Activated T-helper 17 cell treated with anti-CD3 and anti-CD28 coated beads, Interleukin-2, amount 50 U/mL, for 72 hours (primary cell): ENCODE measurements at regions not wholly inside any gene's neighbourhood (a gene's known extent, or its start where the extent isn't known, plus 50 kb on each side); places are given as distances from the start of the nearest gene placed in this dataset.

ENCODE experiments used
- ATAC-seq: fragments of 150-1000 bp; cut with Tn5 transposase; replicated peaks from 2 replicates; pipeline ENCODE4 v1.10.0; 2021; ENCODE audit warnings: mild to moderate bottlenecking, moderate library complexity
- H3K27ac Mint-ChIP-seq: one replicate; pipeline ENCODE4 v1.8.0; 2022; ENCODE audit warnings: mixed read lengths
- H3K27me3 Mint-ChIP-seq: one replicate; pipeline ENCODE4 v1.8.0; 2022; ENCODE audit warnings: mixed read lengths
- H3K36me3 Mint-ChIP-seq: one replicate; pipeline ENCODE4 v1.8.0; 2022; ENCODE audit warnings: low read depth, mild to moderate bottlenecking, mixed read lengths
- H3K4me1 Mint-ChIP-seq: one replicate; pipeline ENCODE4 v1.8.0; 2022; ENCODE audit warnings: mixed read lengths
- H3K4me3 Mint-ChIP-seq: one replicate; pipeline ENCODE4 v1.8.0; 2022; ENCODE audit warnings: mild to moderate bottlenecking, mixed read lengths
- H3K9me3 Mint-ChIP-seq: one replicate; pipeline ENCODE4 v1.8.0; 2022; ENCODE audit warnings: mixed read lengths

- Mint-ChIP-seq H3K27ac (no peak overlapping the region), H3K4me1 (no peaks in the 10 kb centered on the region), H3K27me3 (no peaks in the 10 kb centered on the region), H3K36me3 (no peaks in the 10 kb centered on the region), H3K9me3 (peaks cover 13% of the 10 kb centered on the region), H3K4me3 (no peak overlapping the region)
- no peak for ATAC-seq
These were observed 873.9 kb downstream of the MCTP2 start for GRCh38 chr15:95105229-95105628.

GRCh38 chr15:95106801-95107200 is 875.4 kb downstream of the MCTP2 start:
- no peaks in the 10 kb centered on the region for H3K36me3 Mint-ChIP-seq
- H3K4me3 Mint-ChIP-seq: no peak overlapping the region
- no peak for ATAC-seq
- peaks cover 4% of the 10 kb centered on the region for H3K9me3 Mint-ChIP-seq
- H3K27ac Mint-ChIP-seq: no peak overlapping the region
- H3K4me1 Mint-ChIP-seq: no peaks in the 10 kb centered on the region
- no peaks in the 10 kb centered on the region for H3K27me3 Mint-ChIP-seq

- no peaks in the 10 kb centered on the region for H3K27me3 Mint-ChIP-seq
- no peak for ATAC-seq
These were observed 877.3 kb downstream of the MCTP2 start for GRCh38 chr15:95108673-95109072.

GRCh38 chr15:95111969-95112368 is 880.6 kb downstream of the MCTP2 start:
- Mint-ChIP-seq H3K4me1 (no peaks in the 10 kb centered on the region), H3K27ac (no peak overlapping the region), H3K4me3 (no peak overlapping the region), H3K27me3 (no peaks in the 10 kb centered on the region), H3K36me3 (no peaks in the 10 kb centered on the region), H3K9me3 (no peaks in the 10 kb centered on the region)
- ATAC-seq: no peak

More at GRCh38 chr15:95108673-95109072, 877.3 kb downstream of the MCTP2 start:
- H3K9me3 Mint-ChIP-seq: peaks cover 4% of the 10 kb centered on the region
- no peak overlapping the region for H3K27ac Mint-ChIP-seq
- no peak overlapping the region for H3K4me3 Mint-ChIP-seq
- H3K4me1 Mint-ChIP-seq: no peaks in the 10 kb centered on the region
- H3K36me3 Mint-ChIP-seq: no peaks in the 10 kb centered on the region

- no peak for ATAC-seq
These were observed 881.7 kb downstream of the MCTP2 start for GRCh38 chr15:95113041-95113440.

GRCh38 chr15:95119041-95119610 is 887.8 kb downstream of the MCTP2 start:
- no peak overlapping the region for H3K27ac Mint-ChIP-seq
- no peak overlapping the region for H3K4me3 Mint-ChIP-seq
- H3K4me1 Mint-ChIP-seq: no peaks in the 10 kb centered on the region
- H3K9me3 Mint-ChIP-seq: no peaks in the 10 kb centered on the region
- no peaks in the 10 kb centered on the region for H3K27me3 Mint-ChIP-seq
- no peak for ATAC-seq
- H3K36me3 Mint-ChIP-seq: no peaks in the 10 kb centered on the region

More at GRCh38 chr15:95113041-95113440, 881.7 kb downstream of the MCTP2 start:
- no peaks in the 10 kb centered on the region for H3K27me3 Mint-ChIP-seq
- H3K4me3 Mint-ChIP-seq: no peak overlapping the region
- H3K9me3 Mint-ChIP-seq: no peaks in the 10 kb centered on the region
- no peak overlapping the region for H3K27ac Mint-ChIP-seq
- H3K4me1 Mint-ChIP-seq: no peaks in the 10 kb centered on the region
- no peaks in the 10 kb centered on the region for H3K36me3 Mint-ChIP-seq

- H3K27me3 Mint-ChIP-seq: no peaks in the 10 kb centered on the region
- no peaks in the 10 kb centered on the region for H3K36me3 Mint-ChIP-seq
- no peak for ATAC-seq
- H3K4me1 Mint-ChIP-seq: no peaks in the 10 kb centered on the region
- H3K4me3 Mint-ChIP-seq: no peak overlapping the region
- no peaks in the 10 kb centered on the region for H3K9me3 Mint-ChIP-seq
- H3K27ac Mint-ChIP-seq: no peak overlapping the region
These were observed 889.2 kb downstream of the MCTP2 start for GRCh38 chr15:95120595-95120994.

- ATAC-seq: no peak
- no peaks in the 10 kb centered on the region for H3K36me3 Mint-ChIP-seq
- no peak overlapping the region for H3K27ac Mint-ChIP-seq
- no peaks in the 10 kb centered on the region for H3K9me3 Mint-ChIP-seq
- H3K4me1 Mint-ChIP-seq: no peaks in the 10 kb centered on the region
- no peak overlapping the region for H3K4me3 Mint-ChIP-seq
- no peaks in the 10 kb centered on the region for H3K27me3 Mint-ChIP-seq
These were observed 889.8 kb downstream of the MCTP2 start for GRCh38 chr15:95121191-95121590.

GRCh38 chr15:95125803-95126202 is 894.4 kb downstream of the MCTP2 start:
- H3K36me3 Mint-ChIP-seq: no peaks in the 10 kb centered on the region
- H3K27me3 Mint-ChIP-seq: no peaks in the 10 kb centered on the region
- no peak overlapping the region for H3K27ac Mint-ChIP-seq
- H3K4me1 Mint-ChIP-seq: no peaks in the 10 kb centered on the region
- H3K9me3 Mint-ChIP-seq: peaks cover 4% of the 10 kb centered on the region
- H3K4me3 Mint-ChIP-seq: no peak overlapping the region
- ATAC-seq: no peak

GRCh38 chr15:95127356-95127755 is 896.0 kb downstream of the MCTP2 start:
- Mint-ChIP-seq H3K9me3 (peaks cover 8% of the 10 kb centered on the region), H3K27ac (no peak overlapping the region), H3K36me3 (no peaks in the 10 kb centered on the region), H3K4me3 (no peak overlapping the region), H3K4me1 (no peaks in the 10 kb centered on the region), H3K27me3 (peaks cover 3% of the 10 kb centered on the region)
- ATAC-seq: no peak

- Mint-ChIP-seq H3K27me3 (peaks cover 3% of the 10 kb centered on the region), H3K4me3 (no peak overlapping the region), H3K36me3 (no peaks in the 10 kb centered on the region), H3K4me1 (no peaks in the 10 kb centered on the region), H3K9me3 (peaks cover 8% of the 10 kb centered on the region), H3K27ac (no peak overlapping the region)
- no peak for ATAC-seq
These were observed 898.2 kb downstream of the MCTP2 start for GRCh38 chr15:95129574-95129973.

- peaks cover 8% of the 10 kb centered on the region for H3K9me3 Mint-ChIP-seq
- no peaks in the 10 kb centered on the region for H3K36me3 Mint-ChIP-seq
- peaks cover 3% of the 10 kb centered on the region for H3K27me3 Mint-ChIP-seq
- ATAC-seq: no peak
- H3K4me3 Mint-ChIP-seq: no peak overlapping the region
- H3K27ac Mint-ChIP-seq: no peak overlapping the region
- no peaks in the 10 kb centered on the region for H3K4me1 Mint-ChIP-seq
These were observed 899.8 kb downstream of the MCTP2 start for GRCh38 chr15:95131131-95131556.

GRCh38 chr15:95132774-95133173 is 901.4 kb downstream of the MCTP2 start:
- no peak for ATAC-seq
- Mint-ChIP-seq H3K4me1 (no peaks in the 10 kb centered on the region), H3K4me3 (no peak overlapping the region), H3K9me3 (peaks cover 12% of the 10 kb centered on the region), H3K36me3 (no peaks in the 10 kb centered on the region), H3K27ac (no peak overlapping the region), H3K27me3 (peaks cover 3% of the 10 kb centered on the region)

GRCh38 chr15:95134431-95135110 is 903.2 kb downstream of the MCTP2 start:
- no peak overlapping the region for H3K4me3 Mint-ChIP-seq
- peaks cover 3% of the 10 kb centered on the region for H3K27me3 Mint-ChIP-seq
- peaks cover 12% of the 10 kb centered on the region for H3K9me3 Mint-ChIP-seq
- no peak overlapping the region for H3K27ac Mint-ChIP-seq
- ATAC-seq: no peak
- H3K36me3 Mint-ChIP-seq: no peaks in the 10 kb centered on the region
- H3K4me1 Mint-ChIP-seq: no peaks in the 10 kb centered on the region

GRCh38 chr15:95138604-95139270 is 907.4 kb downstream of the MCTP2 start:
- peaks cover 4% of the 10 kb centered on the region for H3K9me3 Mint-ChIP-seq

More at GRCh38 chr15:95138604-95139270, 907.4 kb downstream of the MCTP2 start:
- no peak overlapping the region for H3K27ac Mint-ChIP-seq
- H3K4me1 Mint-ChIP-seq: no peaks in the 10 kb centered on the region
- no peaks in the 10 kb centered on the region for H3K36me3 Mint-ChIP-seq
- no peak for ATAC-seq
- no peak overlapping the region for H3K4me3 Mint-ChIP-seq
- H3K27me3 Mint-ChIP-seq: no peaks in the 10 kb centered on the region
